GM21390 (cell line): ENCODE measurements at regions not wholly inside any gene's neighbourhood (a gene's known extent, or its start where the extent isn't known, plus 50 kb on each side); places are given as distances from the start of the nearest gene placed in this dataset.

ENCODE experiments used
- ATAC-seq: cut with Tn5 transposase; IDR thresholded peaks from one replicate; pipeline ENCODE4 v1.9.1; 2021; ENCODE audit not compliant: unreplicated experiment

- no peak for ATAC-seq
Measured at GRCh38 chr10:35922876-35923600, 280.9 kb upstream of the FZD8 start.

GRCh38 chr10:35921866-35922350 is 279.8 kb upstream of the FZD8 start:
- ATAC-seq = no peak

- ATAC-seq = no peak
Measured at GRCh38 chr10:35916791-35917190, 274.7 kb upstream of the FZD8 start.

GRCh38 chr10:35913628-35914027 is 271.5 kb upstream of the FZD8 start:
- no peak for ATAC-seq

GRCh38 chr10:35912615-35913569 is 270.8 kb upstream of the FZD8 start:
- no peak for ATAC-seq

GRCh38 chr10:35911954-35912353 is 269.9 kb upstream of the FZD8 start:
- no peak for ATAC-seq

- no peak for ATAC-seq
Measured at GRCh38 chr10:35911233-35911632, 269.1 kb upstream of the FZD8 start.

- no peak for ATAC-seq
Measured at GRCh38 chr10:35910234-35910633, 268.1 kb upstream of the FZD8 start.

- no peak for ATAC-seq
Measured at GRCh38 chr10:35909121-35909720, 267.1 kb upstream of the FZD8 start.

GRCh38 chr10:35908451-35908850 is 266.4 kb upstream of the FZD8 start:
- ATAC-seq = no peak

- no peak for ATAC-seq
Measured at GRCh38 chr10:35907548-35907947, 265.5 kb upstream of the FZD8 start.

- ATAC-seq = no peak
Measured at GRCh38 chr10:35906155-35906554, 264.1 kb upstream of the FZD8 start.

GRCh38 chr10:35903021-35903420 is 260.9 kb upstream of the FZD8 start:
- ATAC-seq = no peak

- no peak for ATAC-seq
Measured at GRCh38 chr10:35898716-35899440, 256.8 kb upstream of the FZD8 start.

GRCh38 chr10:35896001-35896400 is 253.9 kb upstream of the FZD8 start:
- ATAC-seq = no peak

- ATAC-seq = no peak
Measured at GRCh38 chr10:35895331-35895730, 253.2 kb upstream of the FZD8 start.

- no peak for ATAC-seq
Measured at GRCh38 chr10:35892526-35892925, 250.4 kb upstream of the FZD8 start.

GRCh38 chr10:35890676-35891495 is 248.8 kb upstream of the FZD8 start:
- no peak for ATAC-seq

GRCh38 chr10:35889971-35890675 is 248.0 kb upstream of the FZD8 start:
- ATAC-seq = no peak
